HG03139 (cell line): ENCODE measurements at regions not wholly inside any gene's neighbourhood (a gene's known extent, or its start where the extent isn't known, plus 50 kb on each side); places are given as distances from the start of the nearest gene placed in this dataset.

Experiments used
- ATAC-seq: cut with Tn5 transposase; IDR thresholded peaks from one replicate; pipeline ENCODE4 v1.9.1; 2021; ENCODE audit not compliant: unreplicated experiment

- no peak for ATAC-seq
These were observed 168.7 kb upstream of the ITGB1 start for GRCh38 chr10:33126742-33127141.

GRCh38 chr10:33125522-33126517, 167.8 kb upstream of the ITGB1 start:
- no peak for ATAC-seq

DNA sequence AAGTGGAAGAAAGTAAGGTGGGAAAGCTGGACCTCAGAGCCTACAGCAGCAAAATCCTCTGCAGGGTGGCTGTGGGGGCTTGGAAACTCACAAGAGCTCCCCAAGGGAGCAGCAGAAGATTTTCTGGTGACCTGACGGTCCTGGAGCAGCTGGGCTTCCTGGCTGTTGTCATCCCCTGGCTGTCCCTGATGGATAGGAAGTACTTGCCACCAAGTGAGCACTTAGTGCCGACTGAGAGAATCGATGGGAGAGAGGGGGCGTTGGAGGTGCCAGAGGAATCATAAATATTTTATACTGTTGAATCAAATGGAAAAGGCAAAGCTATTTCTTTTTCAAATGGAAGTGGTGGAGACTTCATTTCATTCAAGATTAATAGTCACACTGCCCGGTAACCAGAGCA, 167.1 kb upstream of the ITGB1 start:
- ATAC-seq = no peak

- ATAC-seq = no peak
These were observed 165.7 kb upstream of the ITGB1 start for GRCh38 chr10:33123680-33124079.

DNA sequence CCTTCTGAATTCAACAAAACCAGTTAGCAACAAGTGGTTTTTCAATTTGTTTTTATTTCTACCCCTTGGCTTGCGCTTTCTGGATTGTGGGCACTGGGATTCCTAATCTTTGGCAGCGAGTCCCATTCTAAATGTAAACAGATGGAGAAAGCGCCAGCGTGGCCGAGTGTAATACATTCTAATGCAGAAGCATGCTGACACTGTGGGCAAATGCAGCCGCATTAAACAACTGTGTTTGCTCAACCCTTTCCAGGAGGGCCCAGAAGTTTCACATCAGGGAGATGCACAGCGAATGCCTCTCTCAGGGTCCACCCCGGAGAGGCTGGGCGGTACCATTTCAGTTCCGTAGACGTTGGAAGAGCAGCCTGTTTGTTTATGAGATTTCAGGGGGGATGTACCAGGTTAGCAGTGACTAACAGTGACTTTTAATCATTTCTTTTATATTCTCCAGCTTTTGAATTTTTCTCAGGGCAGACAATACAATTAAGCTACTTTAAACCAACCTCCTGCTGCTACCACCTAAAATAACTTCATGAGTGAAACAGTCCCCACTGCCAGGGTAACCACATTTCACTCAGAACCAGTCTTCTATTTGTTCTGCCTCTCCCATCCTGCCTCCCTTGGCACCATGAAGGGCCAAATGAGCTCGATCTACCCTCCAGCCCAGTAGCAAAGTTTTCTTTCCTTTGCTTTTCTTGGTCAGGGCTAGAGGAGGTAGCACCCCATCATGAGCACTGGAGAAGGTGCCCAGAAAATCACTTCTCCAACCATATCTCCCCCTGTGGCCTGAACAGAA, 164.2 kb upstream of the ITGB1 start:
- no peak for ATAC-seq

- no peak for ATAC-seq
These were observed 162.7 kb upstream of the ITGB1 start for GRCh38 chr10:33120700-33121099.

DNA sequence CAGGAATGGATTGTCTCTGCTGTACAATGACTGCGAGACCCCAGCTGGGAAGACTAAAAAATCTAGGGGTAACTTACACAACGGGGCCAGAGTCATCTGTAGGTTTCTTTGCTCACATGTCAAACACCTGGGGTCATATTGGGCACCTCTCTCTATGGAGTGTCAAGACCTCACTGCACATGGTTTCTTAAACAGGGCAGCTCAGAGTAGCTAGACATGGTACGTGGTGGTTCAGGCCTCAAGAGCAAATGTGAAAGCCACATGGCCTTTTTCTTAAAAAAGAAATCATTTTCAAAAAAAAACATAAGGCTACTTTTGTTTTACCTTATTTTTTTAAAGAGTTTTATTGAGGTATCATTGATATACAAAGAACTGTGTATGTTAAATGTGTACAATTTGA, 162.2 kb upstream of the ITGB1 start:
- no peak for ATAC-seq

DNA sequence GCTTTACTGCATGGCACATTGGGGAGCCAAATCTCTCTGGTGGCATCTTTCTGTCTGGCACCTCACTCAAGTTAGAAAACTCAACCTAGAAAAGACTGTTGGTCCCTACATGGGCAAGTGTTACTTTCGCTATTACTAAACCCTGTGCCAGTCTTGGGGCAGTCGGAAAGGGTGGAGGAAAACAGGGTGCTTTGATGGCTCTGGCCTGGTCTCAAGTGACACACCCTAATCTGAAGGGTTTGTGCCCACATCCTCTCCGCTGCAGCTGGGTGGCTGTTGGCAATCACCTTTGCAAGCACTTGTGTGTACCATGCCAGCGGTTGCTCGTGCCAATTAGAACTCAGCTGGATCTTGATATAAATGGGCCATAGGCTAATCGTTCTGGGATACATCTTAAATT, 159.8 kb upstream of the ITGB1 start:
- no peak for ATAC-seq

DNA sequence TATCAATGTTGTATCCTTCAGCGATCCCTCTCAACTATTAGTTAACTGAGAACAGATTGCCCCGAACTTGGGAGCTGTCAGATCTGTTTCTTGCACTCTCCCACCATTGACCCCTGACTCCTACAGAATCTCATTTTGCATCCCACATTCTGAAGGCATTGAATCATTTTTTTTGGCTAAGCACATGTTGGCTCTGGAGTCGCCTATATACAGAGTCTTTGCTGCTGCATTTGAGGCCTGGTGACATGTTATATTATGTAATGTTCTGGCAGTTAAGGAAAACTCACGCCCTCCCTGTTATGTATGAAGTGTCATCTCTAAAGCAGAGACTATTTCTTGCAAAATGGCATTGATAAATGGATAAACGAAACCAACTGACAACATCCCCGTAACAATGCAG, 159.2 kb upstream of the ITGB1 start:
- no peak for ATAC-seq

DNA sequence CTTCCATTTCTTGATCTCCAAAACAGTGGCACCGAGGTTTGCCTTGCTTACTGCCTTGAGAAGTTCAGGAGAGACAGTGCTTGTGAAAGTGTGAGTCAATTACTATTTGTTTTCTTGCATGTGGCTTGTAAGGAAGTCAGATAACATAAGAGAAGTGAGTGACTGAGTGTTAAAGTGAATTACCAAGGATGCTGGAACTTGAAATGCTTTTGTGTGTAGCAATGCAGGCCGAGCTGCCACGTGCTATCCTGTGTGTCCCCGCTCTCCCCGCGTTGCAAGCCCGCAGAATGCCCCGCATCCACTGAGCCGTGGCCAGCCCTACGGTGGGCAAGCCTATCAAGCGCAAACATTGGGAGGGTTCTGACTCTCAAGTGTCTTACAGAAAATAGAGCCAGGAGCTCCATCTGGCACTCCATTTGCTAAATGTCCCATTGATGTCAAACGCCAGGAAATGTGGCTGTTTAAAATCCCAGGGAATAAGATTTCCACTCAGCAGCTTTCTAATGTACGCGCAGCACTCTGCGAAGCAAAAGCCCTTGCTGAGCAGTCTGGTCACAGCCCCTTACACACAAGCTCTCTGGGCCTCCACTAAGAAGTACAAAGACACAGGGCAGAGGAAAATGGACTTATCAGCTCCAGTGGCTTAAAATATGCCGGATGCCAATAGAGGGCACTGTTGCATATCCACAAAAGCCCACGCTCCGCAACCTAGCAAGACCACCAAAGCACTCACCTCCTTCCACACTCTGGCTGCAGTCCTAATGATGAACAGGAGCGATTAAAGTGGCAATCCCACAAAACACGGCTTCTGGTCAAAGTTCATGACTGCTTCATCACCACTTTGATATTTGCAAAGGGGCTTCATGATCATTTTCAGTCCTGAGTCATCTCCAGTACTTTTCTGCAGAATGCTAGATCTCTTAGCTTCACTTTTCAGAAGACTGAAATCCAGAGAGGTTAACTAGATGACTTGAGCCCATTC, 158.0 kb upstream of the ITGB1 start:
- ATAC-seq = no peak

GRCh38 chr10:33114451-33114952, 156.5 kb upstream of the ITGB1 start:
- no peak for ATAC-seq

DNA sequence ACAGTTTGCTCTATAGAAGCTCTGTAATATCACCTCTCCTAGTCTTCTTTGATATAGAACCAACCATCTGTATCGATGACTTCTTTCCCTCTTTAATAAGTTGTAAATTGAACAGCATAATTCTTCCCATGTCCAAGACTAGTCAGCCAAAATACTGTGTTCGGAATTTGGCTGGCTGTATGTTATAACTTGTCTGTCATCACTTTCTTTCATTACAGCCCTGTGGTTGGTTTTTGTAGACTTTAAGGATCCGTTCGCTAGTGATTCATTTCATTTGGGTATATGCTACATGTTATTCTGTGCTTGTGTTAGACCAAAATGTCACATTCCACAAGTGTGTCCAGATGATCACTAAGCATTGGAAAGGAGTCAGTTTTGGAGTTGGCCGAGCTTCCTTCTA, 155.4 kb upstream of the ITGB1 start:
- ATAC-seq = no peak

- ATAC-seq = no peak
These were observed 154.9 kb upstream of the ITGB1 start for GRCh38 chr10:33112831-33113455.

DNA sequence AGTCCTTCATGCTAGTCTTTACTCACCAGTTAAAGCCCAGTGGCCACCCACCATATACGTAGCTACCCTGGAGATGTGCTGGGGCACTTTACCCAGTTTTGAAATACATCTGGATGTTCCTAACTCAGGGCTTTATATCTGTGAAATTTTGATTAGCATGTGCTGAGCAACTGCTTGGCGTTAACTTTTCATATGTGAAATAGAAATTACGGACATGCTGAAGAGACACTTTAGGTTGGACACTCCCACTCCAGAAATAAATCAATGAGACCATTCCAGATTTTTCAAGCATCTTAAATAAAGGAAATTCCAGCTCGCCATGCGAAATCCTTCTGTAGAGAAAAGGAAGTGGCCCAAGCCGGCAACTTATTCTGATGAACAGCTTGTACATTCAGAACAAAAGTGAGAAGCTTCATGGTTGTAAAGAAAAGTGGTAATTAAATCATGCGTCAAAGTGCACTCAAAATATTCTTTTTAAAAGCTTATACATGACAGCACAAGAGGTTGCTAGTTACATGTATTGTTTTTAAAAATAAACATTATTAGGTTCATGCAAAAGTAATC, 153.5 kb upstream of the ITGB1 start:
- no peak for ATAC-seq

- ATAC-seq = no peak
These were observed 151.9 kb upstream of the ITGB1 start for GRCh38 chr10:33109788-33110469.

DNA sequence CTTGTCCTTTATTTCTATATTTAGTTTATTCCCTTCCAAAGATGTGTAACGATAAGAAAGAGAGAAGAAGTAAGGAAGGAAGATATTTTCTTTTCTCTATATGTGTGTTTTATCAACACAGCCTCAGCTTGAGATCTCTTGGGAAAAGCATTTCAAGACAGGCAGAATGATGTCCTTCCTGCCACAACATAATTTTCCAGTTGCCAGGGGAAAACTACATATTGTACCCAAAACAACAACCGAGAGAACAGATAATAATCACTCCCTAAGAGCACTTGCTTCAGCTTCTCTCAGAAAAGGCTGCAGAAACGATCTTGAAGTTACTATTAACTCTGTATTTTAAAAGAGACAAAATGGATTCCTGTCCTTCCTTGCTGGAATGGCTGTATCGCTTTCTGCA, 151.4 kb upstream of the ITGB1 start:
- ATAC-seq = no peak

- no peak for ATAC-seq
These were observed 149.9 kb upstream of the ITGB1 start for GRCh38 chr10:33107953-33108352.

DNA sequence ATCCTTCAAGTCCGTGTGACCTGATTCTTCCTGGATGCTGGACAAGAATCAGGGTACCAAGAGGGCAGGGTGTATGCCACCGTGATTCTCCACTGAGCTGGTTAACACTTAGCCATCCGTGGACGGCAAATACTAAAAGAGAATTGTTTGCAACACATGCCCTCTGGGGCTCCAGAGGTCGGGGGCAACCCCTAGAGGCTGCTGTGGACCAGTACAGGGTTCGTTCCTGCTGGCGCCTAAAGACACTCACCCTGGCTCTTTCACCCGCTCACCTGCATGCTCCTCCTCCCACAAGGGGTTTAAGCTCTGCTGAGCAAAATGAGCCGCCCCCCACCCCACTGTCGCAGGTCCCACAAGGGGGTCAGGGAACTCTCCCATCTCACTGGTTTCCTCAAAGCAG, 148.7 kb upstream of the ITGB1 start:
- no peak for ATAC-seq

DNA sequence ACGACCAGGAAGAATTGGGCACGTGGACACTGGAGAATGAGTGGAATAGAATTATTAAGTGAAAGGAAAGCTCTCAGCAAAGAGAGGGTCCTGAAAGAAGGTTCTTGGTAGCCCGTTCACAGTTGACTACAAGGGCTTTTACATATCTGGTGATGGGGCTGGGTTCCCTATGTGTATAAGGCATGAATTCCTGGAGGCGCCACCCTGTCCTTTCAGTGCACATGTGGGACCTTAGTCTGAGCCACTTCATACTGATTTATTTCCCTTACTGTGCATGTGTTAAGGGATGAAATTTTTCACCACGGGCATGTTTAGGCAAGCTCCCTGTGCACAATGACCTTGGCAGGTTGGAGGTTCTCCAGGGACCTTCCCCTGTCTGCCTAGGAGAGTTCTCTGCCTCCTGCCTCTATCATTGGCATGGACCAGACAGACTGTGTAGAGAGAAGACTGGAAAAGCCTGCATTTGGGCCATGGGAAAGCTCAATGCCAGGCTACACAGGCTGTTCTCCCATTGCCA, 145.9 kb upstream of the ITGB1 start:
- no peak for ATAC-seq
